Suprapubic skin (tissue), 4 donors: ENCODE measurements at regions not wholly inside any gene's neighbourhood (a gene's known extent, or its start where the extent isn't known, plus 50 kb on each side); places are given as distances from the start of the nearest gene placed in this dataset.

Experiments
- DNase-seq, 2 donors: peaks; one replicate each; pipeline ENCODE4 v3.0.0-alpha.2; 2019; ENCODE audit warnings: low spot score in 2 of 2
- H3K27ac ChIP-seq: fragments of 200-600 bp; sonication (generic); one replicate; pipeline ENCODE4 v1.5.1; 2019
- H3K27me3 ChIP-seq: fragments of 200-600 bp; sonication (generic); one replicate; pipeline ENCODE4 v1.5.1; 2019
- H3K36me3 ChIP-seq: fragments of 200-600 bp; sonication (generic); one replicate; pipeline ENCODE4 v1.5.1; 2019
- H3K4me1 ChIP-seq: fragments of 200-600 bp; sonication (generic); one replicate; pipeline ENCODE4 v1.5.1; 2019
- H3K4me3 ChIP-seq: fragments of 200-600 bp; sonication (generic); one replicate; pipeline ENCODE4 v1.5.1; 2019; ENCODE audit warnings: mild to moderate bottlenecking
- H3K9me3 ChIP-seq: fragments of 200-600 bp; sonication (generic); one replicate; pipeline ENCODE4 v1.5.1; 2019
- CTCF ChIP-seq, 2 donors: fragments of 200-600 bp in 1 of 2; fragments of 450-650 bp in 1 of 2; sonication (generic) in 1 of 2; IDR thresholded peaks; one replicate each; pipeline ENCODE4 v1.5.1; 2016 to 2019; ENCODE audit warnings: antibody characterized with exemption in 2 of 2, mild to moderate bottlenecking in 1 of 2, moderate library complexity in 1 of 2
- EP300 ChIP-seq: sonication (generic); formaldehyde crosslinking; IDR thresholded peaks from one replicate; pipeline ENCODE4 v1.6.1; 2017; ENCODE audit warnings: antibody characterized with exemption
- POLR2A ChIP-seq, 2 donors: fragments of 450-650 bp; IDR thresholded peaks; one replicate each; pipeline ENCODE4 v1.6.1; 2017; ENCODE audit warnings: antibody characterized with exemption in 2 of 2, mild to moderate bottlenecking in 2 of 2, moderate library complexity in 2 of 2
- POLR2AphosphoS5 ChIP-seq, 3 donors: sonication (generic); formaldehyde crosslinking; IDR thresholded peaks; one replicate each; pipeline ENCODE4 v1.6.1; 2017; ENCODE audit warnings: antibody characterized with exemption in 3 of 3
- WGBS: methylation state at CpG from one replicate; pipeline ENCODE4 v1.1.5; 2018; 5-methylcytosine and 5-hydroxymethylcytosine counted together

GRCh38 chr1:17979815-17980214 is 127.8 kb upstream of the IGSF21 start:
- no peaks in the 10 kb centered on the region for H3K9me3 ChIP-seq
- DNase-seq: no peak
- no peaks in the 10 kb centered on the region for H3K4me1 ChIP-seq
- peaks cover 41% of the 10 kb centered on the region for H3K27me3 ChIP-seq
- H3K4me3 ChIP-seq: no peak overlapping the region
- WGBS: 55% methylated on average over 6 of the region's 6 CpGs
- no peaks in the 10 kb centered on the region for H3K36me3 ChIP-seq
- H3K27ac ChIP-seq: no peak overlapping the region
- no peak for TF ChIP-seq POLR2AphosphoS5 (IDR thresholded peaks at IDR 0.05)
- TF ChIP-seq EP300: no peak
- no peak for TF ChIP-seq CTCF (IDR thresholded peaks at IDR 0.05)
- TF ChIP-seq POLR2A (IDR thresholded peaks at IDR 0.05): no peak

GRCh38 chr1:17982197-17982596 is 125.4 kb upstream of the IGSF21 start:
- H3K9me3 ChIP-seq: no peaks in the 10 kb centered on the region
- H3K27me3 ChIP-seq: peaks cover 45% of the 10 kb centered on the region
- no peak for DNase-seq
- no peak overlapping the region for H3K4me3 ChIP-seq
- H3K36me3 ChIP-seq: no peaks in the 10 kb centered on the region
- H3K4me1 ChIP-seq: no peaks in the 10 kb centered on the region
- H3K27ac ChIP-seq: no peak overlapping the region
- no peak for TF ChIP-seq CTCF (IDR thresholded peaks at IDR 0.05)
- TF ChIP-seq EP300: no peak
- TF ChIP-seq POLR2A (IDR thresholded peaks at IDR 0.05): no peak
- TF ChIP-seq POLR2AphosphoS5 (IDR thresholded peaks at IDR 0.05): no peak
- WGBS: 78% methylated on average over 6 of the region's 6 CpGs

- Histone ChIP-seq H3K36me3 (no peaks in the 10 kb centered on the region), H3K27ac (no peak overlapping the region), H3K4me3 (no peak overlapping the region), H3K9me3 (no peaks in the 10 kb centered on the region), H3K27me3 (peaks cover 51% of the 10 kb centered on the region), H3K4me1 (no peaks in the 10 kb centered on the region)
- no peak for TF ChIP-seq EP300
- no peak for TF ChIP-seq CTCF (IDR thresholded peaks at IDR 0.05)
- TF ChIP-seq POLR2A (IDR thresholded peaks at IDR 0.05): no peak
- no peak for TF ChIP-seq POLR2AphosphoS5 (IDR thresholded peaks at IDR 0.05)
- 29% methylated on average over 9 of the region's 9 CpGs for WGBS
- no peak for DNase-seq
These were observed 123.0 kb upstream of the IGSF21 start for GRCh38 chr1:17984583-17984982.

DNA sequence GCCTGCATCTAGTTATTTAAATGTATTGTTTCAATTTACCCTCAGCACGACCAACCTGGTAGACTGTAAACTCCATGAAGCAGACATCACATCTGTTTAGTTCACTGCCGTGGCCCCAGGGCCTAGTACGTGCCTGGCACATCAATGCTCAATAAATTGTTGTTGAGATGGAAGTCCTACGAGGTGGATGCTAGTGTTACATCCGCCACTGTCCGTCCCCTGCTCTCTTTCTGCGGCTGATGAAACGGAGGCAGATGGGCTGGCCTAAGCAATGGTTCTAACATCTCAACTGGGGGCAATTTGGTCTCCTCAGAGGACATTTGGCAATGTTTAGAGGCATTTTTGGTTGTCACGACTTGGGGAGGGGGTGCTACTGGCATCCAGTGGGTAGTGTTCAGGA is 121.4 kb upstream of the IGSF21 start:
- 75% methylated on average over 9 of the region's 9 CpGs for WGBS
- no peak overlapping the region for H3K4me3 ChIP-seq
- H3K9me3 ChIP-seq: no peaks in the 10 kb centered on the region
- DNase-seq: no peak
- H3K27ac ChIP-seq: no peak overlapping the region
- H3K4me1 ChIP-seq: no peaks in the 10 kb centered on the region
- no peak for TF ChIP-seq EP300
- H3K27me3 ChIP-seq: peaks cover 40% of the 10 kb centered on the region
- H3K36me3 ChIP-seq: no peaks in the 10 kb centered on the region

DNA sequence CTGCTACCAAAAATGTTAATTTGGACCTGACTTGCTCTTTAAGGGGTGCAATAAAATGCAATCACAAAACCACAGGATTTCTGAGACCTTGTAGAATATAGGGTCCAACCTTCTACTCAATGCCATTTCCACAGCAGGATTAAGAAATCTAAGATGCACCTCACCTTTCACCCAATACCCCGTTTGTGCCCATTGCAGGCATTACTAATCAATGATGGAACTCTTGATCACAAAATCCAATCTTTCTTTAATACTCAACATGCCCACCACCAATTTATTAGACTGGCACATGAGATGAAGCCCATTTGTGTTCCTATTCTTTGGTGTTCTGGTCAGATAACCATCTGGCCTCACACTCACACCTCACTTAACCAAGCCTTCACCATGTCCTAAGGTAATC is 117.2 kb upstream of the IGSF21 start:
- DNase-seq: no peak
- Histone ChIP-seq H3K36me3 (no peaks in the 10 kb centered on the region), H3K27me3 (peaks cover 30% of the 10 kb centered on the region), H3K4me1 (no peaks in the 10 kb centered on the region), H3K9me3 (no peaks in the 10 kb centered on the region), H3K27ac (no peak overlapping the region), H3K4me3 (no peak overlapping the region)
- no peak for TF ChIP-seq CTCF (IDR thresholded peaks at IDR 0.05)
- no peak for TF ChIP-seq EP300
- no peak for TF ChIP-seq POLR2AphosphoS5 (IDR thresholded peaks at IDR 0.05)
- TF ChIP-seq POLR2A (IDR thresholded peaks at IDR 0.05): no peak
- WGBS: 75% methylated on average over 1 of the region's 1 CpG

- 83% methylated on average over 4 of the region's 4 CpGs for WGBS
- no peaks in the 10 kb centered on the region for H3K4me1 ChIP-seq
- DNase-seq: no peak
- H3K36me3 ChIP-seq: no peaks in the 10 kb centered on the region
- TF ChIP-seq EP300 (no peak), POLR2AphosphoS5 (IDR thresholded peaks at IDR 0.05) (no peak), CTCF (IDR thresholded peaks at IDR 0.05) (no peak), POLR2A (IDR thresholded peaks at IDR 0.05) (no peak)
- no peak overlapping the region for H3K4me3 ChIP-seq
- peaks cover 26% of the 10 kb centered on the region for H3K27me3 ChIP-seq
- H3K9me3 ChIP-seq: no peaks in the 10 kb centered on the region
- H3K27ac ChIP-seq: no peak overlapping the region
These were observed 115.6 kb upstream of the IGSF21 start for GRCh38 chr1:17991996-17992395.
